ENCODE measurements at regions not wholly inside any gene's neighbourhood (a gene's known extent, or its start where the extent isn't known, plus 50 kb on each side); places are given as distances from the start of the nearest gene placed in this dataset.

GRCh38 chr6:16969699-16970655 lies 131.9 kb upstream of the STMND1 start:
- TF ChIP-seq POLR2AphosphoS5 (IDR thresholded peaks at IDR 0.05; ENCODE audit: control insufficient read depth, insufficient read depth, low read depth, low read length) (no peak), ZFP1 (CRISPR knock-in tag; IDR thresholded peaks at IDR 0.05) (no peak), EP300 (IDR thresholded peaks at IDR 0.05; ENCODE audit: low read length) (no peak), RAD21 (CRISPR knock-in tag; conservative IDR thresholded peaks at IDR 0.05 in 1 of 2, IDR thresholded peaks at IDR 0.05 in 1 of 2) (no peak), CTCF (IDR thresholded peaks at IDR 0.05 in 2 of 3, conservative IDR thresholded peaks at IDR 0.05 in 1 of 3; ENCODE audit: insufficient read depth in 2 of 3, low read depth in 1 of 3, low read length in 3 of 3) (no peak), PKNOX1 (IDR thresholded peaks at IDR 0.05) (no peak), ZFX (CRISPR knock-in tag; IDR thresholded peaks at IDR 0.05) (no peak), TAF1 (IDR thresholded peaks at IDR 0.05; ENCODE audit: control insufficient read depth, extremely low read depth, insufficient read depth, low read length, severe bottlenecking) (no peak), POLR2A (conservative IDR thresholded peaks at IDR 0.05) (no peak), PHF21A (IDR thresholded peaks at IDR 0.05; ENCODE audit: borderline replicate concordance, low read depth) (no peak), ZNF217 (CRISPR knock-in tag; IDR thresholded peaks at IDR 0.05) (no peak), PURB (CRISPR knock-in tag; IDR thresholded peaks at IDR 0.05; ENCODE audit: low read depth) (no peak), TEAD2 (tag; IDR thresholded peaks at IDR 0.05) (no peak)
- TF ChIP-seq, protein P1, sequence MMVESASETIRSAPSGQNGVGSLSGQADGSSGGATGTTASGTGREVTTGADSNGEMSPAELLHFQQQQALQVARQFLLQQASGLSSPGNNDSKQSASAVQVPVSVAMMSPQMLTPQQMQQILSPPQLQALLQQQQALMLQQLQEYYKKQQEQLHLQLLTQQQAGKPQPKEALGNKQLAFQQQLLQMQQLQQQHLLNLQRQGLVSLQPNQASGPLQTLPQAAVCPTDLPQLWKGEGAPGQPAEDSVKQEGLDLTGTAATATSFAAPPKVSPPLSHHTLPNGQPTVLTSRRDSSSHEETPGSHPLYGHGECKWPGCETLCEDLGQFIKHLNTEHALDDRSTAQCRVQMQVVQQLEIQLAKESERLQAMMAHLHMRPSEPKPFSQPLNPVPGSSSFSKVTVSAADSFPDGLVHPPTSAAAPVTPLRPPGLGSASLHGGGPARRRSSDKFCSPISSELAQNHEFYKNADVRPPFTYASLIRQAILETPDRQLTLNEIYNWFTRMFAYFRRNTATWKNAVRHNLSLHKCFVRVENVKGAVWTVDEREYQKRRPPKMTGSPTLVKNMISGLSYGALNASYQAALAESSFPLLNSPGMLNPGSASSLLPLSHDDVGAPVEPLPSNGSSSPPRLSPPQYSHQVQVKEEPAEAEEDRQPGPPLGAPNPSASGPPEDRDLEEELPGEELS (CRISPR knock-in tag; IDR thresholded peaks at IDR 0.05; ENCODE audit: borderline replicate concordance), result no peak

Measured in K562 (cell line).